ENCODE measurements at regions not wholly inside any gene's neighbourhood (a gene's known extent, or its start where the extent isn't known, plus 50 kb on each side); places are given as distances from the start of the nearest gene placed in this dataset.

DNA sequence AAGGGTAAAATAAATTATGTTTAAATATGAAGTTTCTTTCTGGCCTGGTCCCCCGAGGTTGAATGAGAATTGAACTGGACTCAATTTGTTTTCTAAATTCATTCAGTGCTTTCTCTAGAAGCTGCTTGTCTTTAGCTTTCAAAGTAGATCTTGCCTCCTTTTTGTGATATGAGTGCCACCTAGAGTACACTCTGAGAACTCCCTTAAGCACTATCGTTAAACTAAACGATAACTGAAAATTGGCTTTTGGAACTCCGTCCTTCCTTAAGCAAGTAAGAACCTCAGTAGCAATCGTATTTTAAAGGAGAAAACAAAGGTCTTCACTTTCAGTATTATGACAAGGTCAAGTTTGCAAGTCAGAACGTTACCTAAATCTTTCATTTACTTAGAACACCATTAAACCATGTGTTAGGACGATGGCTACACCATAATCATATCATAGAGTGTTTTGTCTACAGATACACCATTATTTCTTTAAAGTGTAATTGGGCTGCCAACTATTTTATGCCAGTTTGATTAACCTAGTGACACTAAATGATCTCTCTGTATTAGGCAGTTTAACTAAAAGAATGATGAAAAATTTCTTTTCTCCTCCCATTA is 364.8 kb downstream of the SNAPC1 start:
- Histone ChIP-seq H3K36me3 (replicated peaks in 1 of 2) (no peaks in the 10 kb centered on the region), H3K27me3 (peaks cover 6% of the 10 kb centered on the region), H3K4me1 (replicated peaks in 1 of 2) (no peaks in the 10 kb centered on the region), H3K9me3 (replicated peaks in 1 of 3) (no peaks in the 10 kb centered on the region), H3K4me3 (no peak overlapping the region), H3K27ac (no peak overlapping the region)
- 10 to 12% (median 11%) methylated on average over 7 of the region's 7 CpGs for WGBS, 4 donors
- intact Hi-C loops (cut with DNase I): loop anchor here in 1 of 2 donors (5.0 to 10.0 kb wide), 2 partner anchors 232 to 675 kb away; no protein-coding TSS in a partner anchor
- TF ChIP-seq, protein P1, sequence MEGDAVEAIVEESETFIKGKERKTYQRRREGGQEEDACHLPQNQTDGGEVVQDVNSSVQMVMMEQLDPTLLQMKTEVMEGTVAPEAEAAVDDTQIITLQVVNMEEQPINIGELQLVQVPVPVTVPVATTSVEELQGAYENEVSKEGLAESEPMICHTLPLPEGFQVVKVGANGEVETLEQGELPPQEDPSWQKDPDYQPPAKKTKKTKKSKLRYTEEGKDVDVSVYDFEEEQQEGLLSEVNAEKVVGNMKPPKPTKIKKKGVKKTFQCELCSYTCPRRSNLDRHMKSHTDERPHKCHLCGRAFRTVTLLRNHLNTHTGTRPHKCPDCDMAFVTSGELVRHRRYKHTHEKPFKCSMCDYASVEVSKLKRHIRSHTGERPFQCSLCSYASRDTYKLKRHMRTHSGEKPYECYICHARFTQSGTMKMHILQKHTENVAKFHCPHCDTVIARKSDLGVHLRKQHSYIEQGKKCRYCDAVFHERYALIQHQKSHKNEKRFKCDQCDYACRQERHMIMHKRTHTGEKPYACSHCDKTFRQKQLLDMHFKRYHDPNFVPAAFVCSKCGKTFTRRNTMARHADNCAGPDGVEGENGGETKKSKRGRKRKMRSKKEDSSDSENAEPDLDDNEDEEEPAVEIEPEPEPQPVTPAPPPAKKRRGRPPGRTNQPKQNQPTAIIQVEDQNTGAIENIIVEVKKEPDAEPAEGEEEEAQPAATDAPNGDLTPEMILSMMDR (IDR thresholded peaks at IDR 0.05): peak; percentile 55 to 78 (median 66)
- TF ChIP-seq POLR2A (IDR thresholded peaks at IDR 0.05): no peak
- peak in 2 of 7 donors; percentile 6 to 17 for DNase-seq

DNA sequence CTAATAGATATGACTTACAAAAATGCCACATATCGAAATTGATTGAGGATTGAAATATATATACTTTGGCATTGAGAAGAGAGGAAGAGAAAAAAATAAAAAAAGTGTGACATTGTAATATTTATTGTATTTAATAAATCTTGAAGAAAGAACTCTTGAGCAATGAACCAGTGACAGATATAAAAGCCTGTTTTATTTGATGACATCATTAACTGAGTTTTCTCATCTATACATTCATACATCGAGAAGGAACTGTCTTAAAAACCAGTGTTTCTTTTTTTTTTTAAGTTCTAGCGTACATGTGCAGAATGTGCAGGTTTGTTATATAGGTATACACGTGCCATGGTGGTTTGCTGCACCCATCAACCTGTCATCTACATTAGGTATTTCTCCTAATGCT is 368.2 kb downstream of the SNAPC1 start:
- intact Hi-C loops (cut with DNase I): no loop called here
- H3K36me3 ChIP-seq (replicated peaks in 1 of 2): no peaks in the 10 kb centered on the region
- no peak for DNase-seq
- TF ChIP-seq POLR2A (IDR thresholded peaks at IDR 0.05): no peak
- TF ChIP-seq, protein P1 (IDR thresholded peaks at IDR 0.05): no peak
- no peaks in the 10 kb centered on the region for H3K4me1 ChIP-seq (replicated peaks in 1 of 2)
- no peak overlapping the region for H3K4me3 ChIP-seq
- peaks cover 6% of the 10 kb centered on the region for H3K27me3 ChIP-seq
- H3K9me3 ChIP-seq (replicated peaks in 1 of 3): no peaks in the 10 kb centered on the region
- WGBS, 4 donors: 62 to 72% (median 68%) methylated on average over 4 of the region's 4 CpGs
- H3K27ac ChIP-seq: no peak overlapping the region

DNA sequence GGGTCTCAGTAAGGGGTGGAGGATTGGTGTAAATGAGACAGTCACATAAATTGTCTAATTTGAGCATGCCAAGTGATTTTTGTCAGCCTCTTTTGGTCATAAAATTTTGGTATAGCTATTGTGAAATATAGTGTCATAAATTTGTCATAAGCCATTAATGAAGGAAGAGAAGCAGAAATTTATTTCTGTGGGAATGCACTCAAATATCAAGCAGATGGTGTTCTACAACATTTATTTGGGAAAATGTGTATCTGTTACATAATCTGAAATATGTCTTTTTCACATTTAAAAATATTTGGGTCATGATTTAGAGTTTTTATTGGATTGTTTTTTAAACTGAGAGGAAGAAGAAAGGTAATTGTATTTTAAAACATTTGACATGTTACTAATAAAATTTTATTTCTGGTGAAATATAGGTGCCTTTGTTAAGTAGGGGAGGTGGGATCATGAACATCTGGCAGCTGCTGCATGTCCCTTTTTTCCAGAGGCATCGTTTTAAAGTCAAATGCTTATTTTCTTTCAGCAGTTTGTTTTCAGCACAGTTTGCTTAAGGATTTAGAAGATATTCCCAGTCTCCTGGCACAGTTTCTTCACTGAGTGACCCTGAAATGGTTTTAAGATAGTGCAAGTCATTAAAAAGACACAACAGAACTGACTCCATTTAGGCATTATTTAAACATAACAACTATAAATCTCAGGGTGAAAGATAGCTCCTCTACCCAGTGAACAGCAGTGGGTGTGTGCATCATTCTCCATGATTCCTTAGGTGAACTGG is 371.7 kb downstream of the SNAPC1 start:
- 6 to 35% (median 30%) methylated on average over 1 of the region's 1 CpG for WGBS, 4 donors
- Histone ChIP-seq H3K4me1 (replicated peaks in 1 of 2) (no peaks in the 10 kb centered on the region), H3K9me3 (replicated peaks in 1 of 3) (no peaks in the 10 kb centered on the region), H3K27ac (no peak overlapping the region), H3K27me3 (no peaks in the 10 kb centered on the region), H3K4me3 (no peak overlapping the region), H3K36me3 (replicated peaks in 1 of 2) (no peaks in the 10 kb centered on the region)
- intact Hi-C loops (cut with DNase I): no loop called here
- DNase-seq: no peak
- TF ChIP-seq, protein P1 (IDR thresholded peaks at IDR 0.05): no peak
- TF ChIP-seq POLR2A (IDR thresholded peaks at IDR 0.05): no peak

DNA sequence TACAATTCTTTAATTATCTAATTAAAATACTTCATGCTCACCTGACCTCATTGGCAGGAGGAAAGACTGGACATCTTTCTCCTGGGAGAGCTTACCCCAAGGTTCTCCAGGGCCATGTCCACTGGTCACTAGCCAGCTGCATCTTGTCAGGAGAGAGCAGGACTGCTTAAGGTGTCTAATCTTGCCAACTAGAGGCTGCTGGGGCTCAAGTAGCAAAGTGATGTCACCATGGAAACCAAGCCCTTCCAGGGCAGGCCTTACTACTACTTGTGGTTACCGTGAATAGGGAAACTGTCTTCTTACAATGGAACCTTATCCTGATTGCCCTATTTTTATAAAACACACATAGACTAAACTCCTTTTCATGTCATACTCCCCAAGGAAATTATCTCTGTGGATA is 376.4 kb downstream of the SNAPC1 start:
- WGBS, 4 donors: 41 to 57% (median 43%) methylated on average over 1 of the region's 1 CpG
- no peak for DNase-seq
- no peak overlapping the region for H3K27ac ChIP-seq
- H3K9me3 ChIP-seq (replicated peaks in 1 of 3): no peaks in the 10 kb centered on the region
- intact Hi-C loops (cut with DNase I): no loop called here
- H3K4me1 ChIP-seq (replicated peaks in 1 of 2): no peaks in the 10 kb centered on the region
- no peaks in the 10 kb centered on the region for H3K27me3 ChIP-seq
- no peak overlapping the region for H3K4me3 ChIP-seq
- TF ChIP-seq POLR2A (IDR thresholded peaks at IDR 0.05): no peak
- TF ChIP-seq, protein P1 (IDR thresholded peaks at IDR 0.05): no peak
- H3K36me3 ChIP-seq (replicated peaks in 1 of 2): no peaks in the 10 kb centered on the region

All from adrenal gland (tissue), 9 donors.